AG09309 (cell line): ENCODE measurements at regions not wholly inside any gene's neighbourhood (a gene's known extent, or its start where the extent isn't known, plus 50 kb on each side); places are given as distances from the start of the nearest gene placed in this dataset.
"Not testable (repeated sequence)": the region's sequence is repeated elsewhere in the genome, so short reads cannot be mapped to it uniquely, and the experiment has no call there.

ENCODE experiments used
- DNase-seq: peaks from one replicate; pipeline ENCODE4 v3.0.0-alpha.2; 2010; ENCODE audit warnings: low read depth
- H3K4me3 ChIP-seq: 2 replicates; pipeline ENCODE4 v1.5.1; 2011; ENCODE audit warnings: mild to moderate bottlenecking, low read depth, low read length, moderate library complexity; ENCODE audit not compliant: control insufficient read depth
- CTCF ChIP-seq: IDR thresholded peaks from 2 replicates; pipeline ENCODE4 v1.5.1; 2011; ENCODE audit warnings: mild to moderate bottlenecking, low read depth, low read length, inconsistent platforms; ENCODE audit not compliant: insufficient read depth, control insufficient read depth; ENCODE audit errors: missing control alignments

GRCh38 chr10:23829556-23829955, 379.4 kb upstream of the KIAA1217 start:
- DNase-seq = no peak

GRCh38 chr10:23834091-23834490, 374.8 kb upstream of the KIAA1217 start:
- DNase-seq = no peak
- no peak overlapping the region for H3K4me3 ChIP-seq
- no peak for TF ChIP-seq CTCF

More at GRCh38 chr10:23829556-23829955, 379.4 kb upstream of the KIAA1217 start:
- TF ChIP-seq CTCF = no peak
- no peak overlapping the region for H3K4me3 ChIP-seq

- TF ChIP-seq CTCF = no peak
- DNase-seq = no peak
- H3K4me3 ChIP-seq = no peak overlapping the region
Measured at GRCh38 chr10:23850631-23851030, 358.3 kb upstream of the KIAA1217 start.

GRCh38 chr10:23859598-23859997, 349.3 kb upstream of the KIAA1217 start:
- no peak for DNase-seq
- no peak overlapping the region for H3K4me3 ChIP-seq
- TF ChIP-seq CTCF = no peak

GRCh38 chr10:23864631-23865147, 344.2 kb upstream of the KIAA1217 start:
- no peak for TF ChIP-seq CTCF
- no peak for DNase-seq
- H3K4me3 ChIP-seq = no peak overlapping the region

GRCh38 chr10:23866985-23867384, 342.0 kb upstream of the KIAA1217 start:
- not testable (repeated sequence) for H3K4me3 ChIP-seq, DNase-seq

- no peak for TF ChIP-seq CTCF
- DNase-seq = no peak
- H3K4me3 ChIP-seq = no peak overlapping the region
Measured at GRCh38 chr10:23868121-23868520, 340.8 kb upstream of the KIAA1217 start.
